Psoas muscle (tissue), 7 donors: ENCODE measurements at regions not wholly inside any gene's neighbourhood (a gene's known extent, or its start where the extent isn't known, plus 50 kb on each side); places are given as distances from the start of the nearest gene placed in this dataset.

Source experiments
- ATAC-seq, 4 donors: fragments of 200-7000 bp; cut with Tn5 transposase; one replicate each; pipeline ENCODE4 v1.9.1; 2020; ENCODE audit warnings: moderate library complexity in 3 of 4, mild to moderate bottlenecking in 2 of 4
- DNase-seq, 2 donors: peaks; one replicate each; pipeline ENCODE4 v3.0.0-alpha.2; 2020
- H3K27ac ChIP-seq: fragments of 200-600 bp; one replicate; pipeline ENCODE4 v1.8.0; 2022
- H3K27me3 ChIP-seq, 3 donors: fragments of 200-600 bp in 1 of 3; one replicate each; pipeline versions ENCODE4 v1.6.1 to v1.8.0; 2013 to 2022; ENCODE audit warnings: low read length in 2 of 3, mild to moderate bottlenecking in 2 of 3, moderate library complexity in 1 of 3; ENCODE audit not compliant: insufficient read depth in 3 of 3
- H3K36me3 ChIP-seq, 2 donors: fragments of 200-600 bp in 1 of 2; one replicate each; pipeline versions ENCODE4 v1.6.1 to v1.8.0; 2013 to 2022; ENCODE audit warnings: low read depth in 1 of 2, mild to moderate bottlenecking in 1 of 2, moderate library complexity in 1 of 2; ENCODE audit not compliant: insufficient read depth in 1 of 2
- H3K4me1 ChIP-seq: fragments of 200-600 bp; one replicate; pipeline ENCODE4 v1.8.0; 2022
- H3K4me3 ChIP-seq: fragments of 200-600 bp; one replicate; pipeline ENCODE4 v1.8.0; 2022; ENCODE audit warnings: mild to moderate bottlenecking
- H3K9me3 ChIP-seq: fragments of 200-600 bp; one replicate; pipeline ENCODE4 v1.8.0; 2022
- WGBS, 3 donors: extraction: QIAGEN DNeasy Blood & Tissue Kit; methylation state at CpG; one replicate each; pipeline versions ENCODE4 v1.1.6 to v1.1.7; 2013; 5-methylcytosine and 5-hydroxymethylcytosine counted together
- intact Hi-C, 2 donors: fragments of 100-400 bp; cut with DNase I; formaldehyde crosslinking; loops; one replicate each; pipeline versions ENCODE4 v1.11.0 to v1.14.2; 2022
- TF ChIP-seq, protein P1 (sequence below): fragments of 200-600 bp; IDR thresholded peaks from one replicate; pipeline ENCODE4 v1.8.0; 2022; ENCODE audit warnings: antibody characterized with exemption
- donor health status: healthy with polysubstance abuse.
- donor health status: DM: no; HTN: no; CAD: no; lungs with moderate emphysema.
- donor health status: Bipolar disorder and iron deficiency.
- donor health status: healthy.
- donor health status: DM: yes; HTN: yes; CAD: no.
- donor health status: DM: no; HTN: no; CAD: no.
- donor health status: DM: yes; HTN: yes; CAD: no.

DNA sequence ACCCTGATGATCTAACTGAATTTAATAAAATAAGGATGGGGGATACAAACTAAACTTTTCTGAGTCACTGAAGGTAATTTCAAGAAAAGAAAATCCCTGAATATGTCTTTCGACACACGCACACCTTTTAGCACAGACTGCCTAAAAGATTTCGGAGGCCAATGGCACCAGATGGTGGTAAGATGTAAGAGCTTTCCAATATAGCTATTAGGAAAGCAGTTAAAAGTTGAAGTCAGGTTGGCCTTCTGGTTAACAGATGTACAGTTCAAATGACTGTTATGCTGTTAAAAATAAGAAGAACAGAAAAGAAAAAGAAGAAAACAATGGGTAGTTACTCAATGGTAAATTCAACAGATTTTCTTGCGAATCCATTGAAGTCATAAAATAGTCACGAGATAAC lies 80.7 kb upstream of the KRR1 start:
- WGBS, 3 donors: 96% methylated on average over 5 of the region's 5 CpGs

DNA sequence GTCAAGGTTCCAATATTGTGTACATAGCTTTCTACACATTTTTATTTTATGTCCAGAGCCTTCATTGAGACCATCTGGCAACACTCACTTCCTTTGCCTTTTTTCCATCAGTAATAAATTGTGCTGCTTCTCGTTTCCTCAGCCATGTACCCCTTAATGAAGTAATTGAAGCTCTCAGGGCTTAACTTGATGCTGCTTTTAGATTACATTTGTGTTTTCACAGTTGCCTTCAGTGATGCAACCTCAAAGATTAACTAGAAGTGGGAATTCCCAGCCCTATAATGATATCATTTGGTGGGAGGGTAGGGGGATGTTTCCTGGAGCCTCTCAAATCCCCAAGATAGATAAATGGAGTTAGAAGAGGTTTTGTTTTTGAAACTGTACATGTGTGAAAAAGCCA lies 80.2 kb upstream of the KRR1 start:
- ATAC-seq: no peak
- H3K36me3 ChIP-seq: no peaks in the 10 kb centered on the region
- no peak for DNase-seq
- H3K4me1 ChIP-seq: no peaks in the 10 kb centered on the region
- no peak overlapping the region for H3K27ac ChIP-seq
- H3K27me3 ChIP-seq: no peaks in the 10 kb centered on the region
- H3K4me3 ChIP-seq: no peak overlapping the region
- WGBS, 3 donors: 22 to 32% (median 24%) methylated on average over 1 of the region's 1 CpG
- TF ChIP-seq, protein P1, sequence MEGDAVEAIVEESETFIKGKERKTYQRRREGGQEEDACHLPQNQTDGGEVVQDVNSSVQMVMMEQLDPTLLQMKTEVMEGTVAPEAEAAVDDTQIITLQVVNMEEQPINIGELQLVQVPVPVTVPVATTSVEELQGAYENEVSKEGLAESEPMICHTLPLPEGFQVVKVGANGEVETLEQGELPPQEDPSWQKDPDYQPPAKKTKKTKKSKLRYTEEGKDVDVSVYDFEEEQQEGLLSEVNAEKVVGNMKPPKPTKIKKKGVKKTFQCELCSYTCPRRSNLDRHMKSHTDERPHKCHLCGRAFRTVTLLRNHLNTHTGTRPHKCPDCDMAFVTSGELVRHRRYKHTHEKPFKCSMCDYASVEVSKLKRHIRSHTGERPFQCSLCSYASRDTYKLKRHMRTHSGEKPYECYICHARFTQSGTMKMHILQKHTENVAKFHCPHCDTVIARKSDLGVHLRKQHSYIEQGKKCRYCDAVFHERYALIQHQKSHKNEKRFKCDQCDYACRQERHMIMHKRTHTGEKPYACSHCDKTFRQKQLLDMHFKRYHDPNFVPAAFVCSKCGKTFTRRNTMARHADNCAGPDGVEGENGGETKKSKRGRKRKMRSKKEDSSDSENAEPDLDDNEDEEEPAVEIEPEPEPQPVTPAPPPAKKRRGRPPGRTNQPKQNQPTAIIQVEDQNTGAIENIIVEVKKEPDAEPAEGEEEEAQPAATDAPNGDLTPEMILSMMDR: no peak
- intact Hi-C loops: no loop called here
- H3K9me3 ChIP-seq: no peaks in the 10 kb centered on the region

More for the DNA sequence above, 80.7 kb upstream of the KRR1 start:
- H3K27me3 ChIP-seq: no peaks in the 10 kb centered on the region
- TF ChIP-seq, protein P1: no peak
- DNase-seq (no peak), ATAC-seq (no peak)
- H3K27ac ChIP-seq: no peak overlapping the region
- H3K9me3 ChIP-seq: no peaks in the 10 kb centered on the region
- intact Hi-C loops: no loop called here
- no peaks in the 10 kb centered on the region for H3K4me1 ChIP-seq
- no peaks in the 10 kb centered on the region for H3K36me3 ChIP-seq
- H3K4me3 ChIP-seq: no peak overlapping the region

DNA sequence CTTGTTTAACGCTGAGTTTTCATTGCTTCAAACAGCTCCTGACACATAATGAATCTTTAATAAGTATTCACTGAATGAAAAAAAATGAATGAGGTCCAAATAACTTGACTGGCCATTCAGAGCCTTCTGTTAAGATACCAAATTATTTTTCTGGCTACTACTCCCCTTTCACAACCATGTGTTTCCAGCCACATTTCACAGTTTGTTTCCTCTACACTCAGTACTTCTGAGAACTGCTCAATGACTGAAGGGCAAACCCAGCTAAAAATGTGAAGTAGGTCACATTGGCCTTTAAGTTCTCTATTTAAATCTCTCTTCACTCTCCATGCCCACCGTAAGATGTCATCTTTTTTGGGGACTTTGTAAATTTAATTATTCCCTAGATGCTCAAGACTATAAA lies 78.4 kb upstream of the KRR1 start:
- no peak overlapping the region for H3K27ac ChIP-seq
- H3K4me3 ChIP-seq: no peak overlapping the region
- ATAC-seq (no peak), DNase-seq (no peak)
- no peaks in the 10 kb centered on the region for H3K36me3 ChIP-seq
- H3K9me3 ChIP-seq: no peaks in the 10 kb centered on the region
- no peaks in the 10 kb centered on the region for H3K27me3 ChIP-seq
- TF ChIP-seq, protein P1: no peak
- 15 to 73% (median 46%) methylated on average over 2 of the region's 2 CpGs for WGBS, 3 donors
- intact Hi-C loops: no loop called here
- H3K4me1 ChIP-seq: no peaks in the 10 kb centered on the region

DNA sequence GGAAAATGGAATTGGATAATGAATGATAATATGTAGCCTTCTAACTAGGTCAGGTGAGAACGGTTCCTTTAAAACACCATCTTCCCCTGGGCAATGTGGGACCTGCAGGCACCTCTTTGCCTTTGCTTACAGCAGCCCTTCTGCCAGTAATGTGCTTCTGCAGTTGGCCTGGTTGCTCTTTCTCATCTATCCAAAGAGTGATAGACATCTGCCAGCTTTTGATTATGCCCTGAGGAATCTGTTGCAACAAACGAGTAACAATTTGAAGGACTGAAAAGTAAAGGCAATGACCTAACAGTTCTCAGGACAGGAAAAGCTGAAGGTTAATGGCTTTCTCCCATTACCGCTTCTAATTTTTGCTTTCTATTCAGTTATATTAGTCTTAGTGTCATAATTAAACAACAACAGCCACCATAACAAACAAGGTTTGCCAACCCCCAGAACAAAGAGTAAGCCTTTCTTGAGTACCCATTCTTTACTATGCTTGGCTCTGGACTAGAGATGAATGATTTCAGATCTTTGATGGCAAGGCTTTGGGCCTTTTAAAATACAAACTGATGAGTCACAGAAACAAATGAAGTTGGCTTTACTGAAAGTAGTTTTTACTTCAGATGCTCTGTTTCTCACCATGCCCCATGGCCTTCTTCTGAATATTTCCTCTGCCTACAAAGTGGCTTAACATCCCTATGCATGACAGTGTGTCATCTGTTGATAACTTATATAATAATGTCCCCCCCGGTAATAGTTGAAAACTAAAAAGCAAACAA lies 76.1 kb upstream of the KRR1 start:
- 69 to 83% (median 80%) methylated on average over 4 of the region's 4 CpGs for WGBS, 3 donors
- TF ChIP-seq, protein P1: no peak
- DNase-seq: no peak
- no peak for ATAC-seq
- Histone ChIP-seq H3K4me3 (no peak overlapping the region), H3K27me3 (no peaks in the 10 kb centered on the region), H3K27ac (no peak overlapping the region), H3K9me3 (no peaks in the 10 kb centered on the region), H3K4me1 (no peaks in the 10 kb centered on the region), H3K36me3 (no peaks in the 10 kb centered on the region)
- intact Hi-C loops: no loop called here

DNA sequence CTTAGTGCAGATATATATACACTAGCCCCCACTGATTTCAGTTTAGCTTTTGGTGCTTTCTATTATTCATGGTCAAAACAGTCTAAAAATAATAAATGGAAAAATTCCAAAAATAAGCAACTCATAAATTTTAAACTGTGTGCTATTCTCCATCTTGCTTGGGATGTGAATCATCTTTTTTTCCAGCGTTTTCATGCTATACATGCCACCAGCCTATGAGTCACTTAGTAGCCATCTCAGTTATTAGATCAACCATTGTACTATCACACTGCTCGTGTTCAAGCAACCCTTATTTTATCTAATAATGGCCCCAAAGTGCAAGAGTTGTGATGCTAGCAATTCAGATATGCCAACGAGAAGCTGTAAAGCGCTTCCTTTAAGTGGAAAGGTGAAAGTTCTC lies 73.9 kb upstream of the KRR1 start:
- WGBS, 3 donors: 79 to 84% (median 83%) methylated on average over 4 of the region's 4 CpGs
- Histone ChIP-seq H3K9me3 (no peaks in the 10 kb centered on the region), H3K36me3 (no peaks in the 10 kb centered on the region), H3K27ac (no peak overlapping the region), H3K27me3 (no peaks in the 10 kb centered on the region), H3K4me3 (no peak overlapping the region), H3K4me1 (no peaks in the 10 kb centered on the region)
- TF ChIP-seq, protein P1: no peak
- DNase-seq (no peak), ATAC-seq (no peak)
- intact Hi-C loops: no loop called here
